NCI-H526 treated with DMSO at 0.1 percent for 48 hours (cell line): ENCODE measurements at regions not wholly inside any gene's neighbourhood (a gene's known extent, or its start where the extent isn't known, plus 50 kb on each side); places are given as distances from the start of the nearest gene placed in this dataset.

Experiments used
- DNase-seq: peaks from one replicate; lab custom pipeline; 2025; lab: John Stamatoyannopoulos, UW

DNA sequence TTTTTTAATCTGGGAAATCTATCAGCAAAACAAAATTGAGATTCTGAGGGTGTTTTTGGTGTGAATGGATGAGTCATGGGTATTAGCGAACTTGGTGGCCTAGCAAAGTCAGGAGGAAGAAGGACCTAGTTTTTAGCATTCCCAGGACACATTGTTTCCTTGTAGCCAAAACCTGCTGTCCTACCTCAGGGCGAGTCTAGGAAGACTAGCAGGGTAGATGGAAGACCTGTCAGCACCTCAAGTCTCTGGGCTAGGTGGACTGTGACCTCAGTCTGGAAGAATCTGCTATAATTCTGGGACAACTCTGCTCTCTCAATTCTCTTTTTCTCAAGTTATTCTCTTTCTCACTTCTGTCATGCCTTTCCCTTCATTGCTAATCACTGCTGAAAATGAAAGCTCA, 1399.3 kb upstream of the LRRTM1 start:
- no peak for DNase-seq

GRCh38 chr2:81692566-81692965, 1388.0 kb upstream of the LRRTM1 start:
- DNase-seq: no peak

GRCh38 chr2:81675641-81676040, 1371.1 kb upstream of the LRRTM1 start:
- DNase-seq: no peak

DNA sequence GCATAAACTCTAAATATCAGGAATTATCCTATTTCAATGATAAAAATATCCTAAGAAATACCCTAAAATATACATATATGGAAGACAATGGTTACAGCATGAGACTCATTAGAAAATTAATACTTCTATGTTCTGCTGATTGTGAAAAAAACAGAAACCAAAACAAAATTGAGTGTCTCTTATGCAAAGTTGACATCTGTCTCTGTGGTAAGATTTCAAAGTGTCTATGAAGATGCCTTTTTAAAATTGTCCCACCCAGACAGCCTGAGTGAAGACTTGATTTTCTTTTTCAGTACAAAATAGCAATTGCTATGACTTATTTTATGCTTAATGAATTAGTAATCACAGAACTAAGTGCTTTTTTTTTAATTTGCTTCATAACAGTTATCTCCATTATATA, 1368.4 kb upstream of the LRRTM1 start:
- DNase-seq: no peak

- DNase-seq: no peak
Observed at GRCh38 chr2:81672516-81672915, 1368.0 kb upstream of the LRRTM1 start.

- DNase-seq: no peak
Observed at GRCh38 chr2:81670885-81671284, 1366.3 kb upstream of the LRRTM1 start.

GRCh38 chr2:81661081-81661480, 1356.5 kb upstream of the LRRTM1 start:
- no peak for DNase-seq

DNA sequence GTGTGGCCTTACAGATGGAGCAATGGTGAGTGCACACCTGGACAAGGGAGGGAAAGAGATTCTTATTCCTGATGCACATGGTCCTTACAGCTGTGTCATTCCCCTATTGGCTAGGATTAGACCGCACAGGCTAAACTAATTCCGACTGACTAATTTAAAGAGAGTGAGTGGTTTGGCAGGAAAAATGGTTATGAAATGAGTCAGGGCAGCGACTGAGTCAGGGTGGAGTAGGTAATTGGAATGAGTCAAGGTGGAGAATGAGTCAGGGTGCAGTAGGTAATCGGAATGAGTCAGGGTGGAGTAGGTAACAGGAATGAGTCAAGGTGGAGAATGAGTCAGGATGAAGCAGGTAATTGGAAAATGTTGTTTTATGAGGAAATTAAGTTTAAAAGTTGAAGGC, 1353.7 kb upstream of the LRRTM1 start:
- no peak for DNase-seq

DNA sequence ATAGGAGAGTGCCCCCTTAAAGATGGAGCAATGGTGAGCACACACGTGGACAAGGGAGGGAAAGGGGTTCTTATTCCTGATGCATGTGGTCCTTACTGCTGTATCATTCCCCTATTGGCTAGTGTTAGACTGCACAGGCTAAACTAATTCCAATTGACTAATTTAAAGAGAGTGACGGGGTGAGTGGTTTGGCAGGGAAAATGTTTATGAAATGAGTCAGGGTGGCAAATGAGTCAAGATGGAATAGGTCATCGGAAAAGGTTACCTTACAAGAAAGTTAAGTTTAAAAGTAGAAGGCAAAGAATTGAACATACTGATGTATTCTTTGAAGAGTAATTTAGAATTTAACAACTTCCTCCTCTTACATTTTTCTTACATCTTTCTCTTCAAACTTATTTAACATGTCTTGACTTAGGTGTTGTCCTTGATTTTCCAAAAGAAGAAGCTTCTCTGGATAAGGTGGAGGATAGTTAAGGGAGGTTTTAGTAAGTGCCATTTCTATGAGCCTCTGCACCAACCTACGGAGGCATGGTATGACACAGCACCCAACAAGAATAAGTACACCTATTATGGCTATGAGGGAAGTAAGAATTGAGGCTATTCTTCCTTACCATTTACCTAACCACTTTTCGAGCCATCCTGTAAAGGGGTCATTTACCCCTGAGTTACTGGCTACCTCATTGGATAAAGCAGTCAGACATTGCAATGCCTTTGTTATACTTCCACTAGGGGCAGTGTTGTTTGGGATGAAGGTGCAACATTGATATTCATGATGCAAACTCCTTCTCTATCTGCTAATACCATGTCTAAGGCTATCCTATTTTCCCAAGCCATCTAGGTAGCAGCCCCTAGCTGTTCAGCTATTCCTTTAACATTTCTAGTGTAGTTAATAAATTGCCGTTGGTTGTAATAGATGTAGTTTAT, 1345.8 kb upstream of the LRRTM1 start:
- no peak for DNase-seq

DNA sequence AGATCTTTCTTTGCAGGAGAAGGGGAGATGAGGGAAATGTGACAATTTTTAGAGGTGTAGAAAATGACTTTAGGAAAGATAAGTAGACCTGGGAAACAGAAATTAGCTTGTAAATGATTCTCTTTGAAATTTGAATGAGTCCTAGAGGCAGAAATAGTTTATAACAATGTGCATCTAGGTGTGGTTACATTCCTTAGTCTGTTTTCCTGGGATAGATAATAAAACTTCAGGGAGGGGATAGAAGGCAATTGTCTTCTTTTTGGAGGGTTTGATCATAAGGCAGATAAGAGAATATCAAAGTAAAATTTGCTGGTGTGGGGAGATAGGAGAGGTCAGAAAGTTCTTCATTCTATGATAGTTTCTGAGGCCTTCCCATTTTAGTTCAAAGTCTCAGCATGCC, 1344.3 kb upstream of the LRRTM1 start:
- no peak for DNase-seq

- DNase-seq: no peak
Observed at GRCh38 chr2:81648370-81648769, 1343.8 kb upstream of the LRRTM1 start.

DNA sequence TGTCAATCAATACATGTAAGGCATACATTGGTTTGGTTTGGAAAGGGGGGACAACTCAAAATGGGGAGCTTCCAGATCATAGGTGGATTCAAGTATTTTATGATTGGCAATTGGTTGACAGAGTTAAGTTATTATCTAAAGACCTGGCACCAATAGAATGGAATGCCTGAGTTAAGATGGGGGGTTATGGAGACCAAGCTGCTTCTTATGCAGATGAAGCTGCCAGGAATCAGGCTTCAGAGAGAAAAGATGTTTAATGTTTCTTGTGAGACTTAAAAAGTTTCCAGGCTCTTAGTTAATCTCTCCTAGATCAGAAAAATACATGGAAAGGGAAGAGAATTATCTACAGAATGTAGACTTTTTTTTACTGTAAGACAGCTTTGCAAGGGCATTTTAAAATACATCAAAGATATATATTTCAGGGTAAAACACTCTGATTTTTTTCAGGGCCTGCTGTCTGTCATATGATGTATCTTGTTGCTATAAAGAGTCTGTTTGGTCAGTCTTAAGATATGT, 1343.2 kb upstream of the LRRTM1 start:
- no peak for DNase-seq

DNA sequence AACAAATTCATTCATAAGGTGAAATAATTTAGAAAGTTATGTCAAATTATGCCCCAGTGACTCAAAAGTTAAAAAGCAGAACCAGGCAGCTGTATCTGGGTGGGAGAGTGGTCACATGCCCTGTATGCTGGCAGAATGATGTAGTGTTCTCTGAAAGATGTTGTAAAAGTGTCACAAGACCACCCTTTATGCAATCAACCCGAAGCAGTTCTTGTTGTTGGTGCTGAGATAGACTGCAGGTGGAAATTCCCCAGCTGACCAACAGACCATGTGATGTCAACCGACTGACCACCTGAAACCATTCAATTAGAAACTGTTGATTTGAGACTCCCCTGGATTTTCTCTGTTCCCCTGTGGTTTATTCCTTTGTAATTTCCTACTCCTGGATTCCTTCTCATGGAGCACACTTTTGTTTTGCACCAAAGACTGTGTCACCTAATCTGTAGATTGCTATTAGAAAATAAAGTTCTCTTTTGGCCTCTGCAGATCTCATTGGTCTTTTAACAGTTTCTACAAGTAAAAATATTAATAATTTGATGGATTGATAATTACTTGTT, 1341.3 kb upstream of the LRRTM1 start:
- DNase-seq: no peak

DNA sequence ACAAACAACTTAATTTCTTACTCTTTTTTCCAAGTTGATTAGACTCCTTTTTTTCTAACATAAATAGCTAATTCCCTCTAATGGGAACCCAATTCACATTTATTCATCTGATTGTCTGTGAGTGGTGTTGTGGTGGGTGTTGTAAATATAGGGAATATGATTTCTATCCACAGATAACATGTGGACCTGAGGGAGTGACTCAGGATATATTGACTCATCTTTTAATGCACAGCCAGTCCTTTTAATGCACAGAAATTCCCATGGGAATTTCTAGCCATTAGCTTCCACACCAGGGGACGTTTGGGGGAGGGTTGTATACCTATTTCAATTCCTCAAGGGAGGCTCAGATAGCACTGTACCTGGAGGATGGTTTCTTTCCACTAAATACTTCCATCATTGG, 1339.6 kb upstream of the LRRTM1 start:
- DNase-seq: no peak

DNA sequence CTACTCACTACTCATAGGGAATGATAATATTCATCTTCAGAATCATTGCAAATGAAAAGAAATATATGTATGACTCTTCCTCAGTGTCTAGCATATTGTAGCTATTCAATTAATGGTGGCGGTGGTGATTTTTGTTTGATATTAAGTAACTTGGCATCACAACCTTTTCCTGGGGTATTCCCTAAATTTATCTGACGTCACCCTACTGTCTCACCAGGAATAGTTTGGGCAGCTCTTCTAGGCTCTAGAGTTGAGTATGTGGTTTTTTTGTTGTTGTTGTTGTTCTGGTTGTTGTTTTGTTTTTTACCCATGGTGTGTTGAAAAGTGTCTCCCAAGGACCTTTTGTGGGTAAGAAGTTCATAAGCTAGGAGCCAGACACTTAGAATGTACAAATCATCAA, 1320.3 kb upstream of the LRRTM1 start:
- no peak for DNase-seq

GRCh38 chr2:81600088-81600487, 1295.5 kb upstream of the LRRTM1 start:
- no peak for DNase-seq

DNA sequence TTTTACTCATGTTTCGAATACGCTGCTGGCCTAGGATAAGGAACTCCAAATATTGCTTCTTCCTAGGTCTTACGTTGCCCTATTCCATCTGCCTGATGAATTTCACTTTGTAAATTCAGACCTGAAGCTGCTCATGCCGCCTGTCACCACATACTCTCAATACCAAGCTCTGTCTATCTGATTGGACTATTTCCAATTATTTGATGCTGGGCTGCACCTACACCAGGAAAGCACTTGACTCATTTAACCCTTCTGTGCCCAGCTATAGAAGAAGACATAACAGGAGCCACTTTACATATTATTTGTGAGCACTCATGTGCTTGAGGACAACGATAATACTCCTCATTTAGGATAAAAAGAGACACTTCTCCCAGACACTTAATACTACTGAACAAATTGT, 1293.9 kb upstream of the LRRTM1 start:
- no peak for DNase-seq

DNA sequence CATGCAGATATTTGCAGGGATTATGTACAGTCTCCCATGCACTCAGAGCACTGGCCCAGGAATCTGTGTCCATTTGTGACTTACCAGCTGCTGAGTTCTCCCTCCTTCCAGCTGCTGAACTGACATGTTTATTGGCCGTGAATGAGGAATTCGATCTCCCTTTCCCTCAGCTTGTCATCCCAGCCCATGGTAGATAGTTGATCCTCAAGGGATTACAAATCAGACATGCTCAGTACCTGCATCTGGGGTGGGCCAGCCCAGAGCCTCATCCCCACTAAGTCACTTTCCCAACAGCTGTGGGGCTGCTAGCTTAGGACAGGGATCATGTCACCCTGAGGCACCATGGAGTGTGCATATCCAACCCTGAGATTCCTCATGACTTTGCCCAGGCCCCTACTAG, 1284.9 kb upstream of the LRRTM1 start:
- no peak for DNase-seq

DNA sequence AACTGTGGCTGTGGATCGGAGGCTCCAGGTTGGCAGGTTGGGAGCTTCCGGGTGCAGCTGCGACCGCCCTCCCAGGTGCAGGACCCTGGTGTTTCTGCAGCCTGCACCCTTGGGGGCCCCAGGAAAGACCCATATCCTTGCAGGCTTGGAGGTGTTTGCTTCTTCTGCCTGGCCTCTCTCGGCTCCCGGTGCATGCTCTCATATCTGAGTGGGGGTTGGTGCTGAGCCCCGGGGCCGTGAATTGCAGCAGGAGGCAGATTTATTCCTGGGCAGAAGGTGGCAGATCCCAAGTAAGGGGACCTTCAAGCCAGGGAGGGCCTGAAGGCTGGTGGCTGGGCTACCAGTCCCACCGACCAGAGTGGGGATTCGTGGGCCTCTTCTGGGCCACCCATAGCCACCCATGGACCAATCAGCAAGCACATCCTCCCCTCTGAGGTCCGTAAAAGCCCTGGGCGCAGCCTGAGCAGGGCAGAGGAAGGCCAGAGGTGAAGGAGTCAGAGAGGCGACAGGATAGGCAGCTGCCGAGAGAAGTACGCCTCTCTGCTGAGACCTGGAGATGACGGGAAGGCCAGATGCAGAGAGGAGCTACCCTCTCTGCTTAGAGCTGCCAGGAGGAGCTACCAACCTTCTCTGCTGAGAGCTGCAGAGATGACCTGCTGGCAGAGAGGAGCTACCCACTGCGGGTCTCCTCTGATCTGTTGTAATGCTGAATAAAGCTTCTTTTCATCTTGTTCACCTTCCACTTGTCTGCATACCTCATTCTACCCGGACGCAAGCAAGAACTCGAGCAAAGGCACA, 1279.0 kb upstream of the LRRTM1 start:
- DNase-seq: no peak

GRCh38 chr2:81576713-81577112, 1272.2 kb upstream of the LRRTM1 start:
- DNase-seq: no peak

- no peak for DNase-seq
Observed at GRCh38 chr2:81551040-81551634, 1246.6 kb upstream of the LRRTM1 start.

DNA sequence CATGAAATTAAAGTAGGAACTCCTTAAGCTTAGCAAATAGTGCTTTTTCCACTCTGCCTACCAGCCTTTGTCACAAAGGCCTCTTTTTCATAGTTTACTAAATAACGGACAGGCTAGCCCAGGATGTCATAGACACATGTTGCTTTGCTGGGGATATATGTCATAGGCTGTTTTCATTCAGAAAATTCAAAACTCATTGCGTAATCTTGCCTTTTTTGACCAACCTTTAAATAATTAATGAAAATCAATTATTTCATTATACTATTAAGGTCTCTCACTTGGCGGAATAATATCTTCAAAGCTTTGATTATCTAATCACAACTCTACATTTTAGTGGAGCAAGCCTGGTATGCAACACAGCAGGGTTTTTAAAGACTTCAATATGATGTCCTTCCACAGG, 1245.7 kb upstream of the LRRTM1 start:
- DNase-seq: no peak
